Mononuclear cell (primary cell): ENCODE measurements at regions not wholly inside any gene's neighbourhood (a gene's known extent, or its start where the extent isn't known, plus 50 kb on each side); places are given as distances from the start of the nearest gene placed in this dataset.
"Not testable (repeated sequence)": the region's sequence is repeated elsewhere in the genome, so short reads cannot be mapped to it uniquely, and the experiment has no call there.

ENCODE experiments used
- H3K27me3 ChIP-seq: 2 replicates; pipeline ENCODE4 v1.6.0; 2011; ENCODE audit warnings: low read length, control low read depth; ENCODE audit not compliant: insufficient read depth
- H3K4me1 ChIP-seq: 2 replicates; pipeline ENCODE4 v1.5.1; 2011; ENCODE audit warnings: mild to moderate bottlenecking, low read length, control low read depth; ENCODE audit not compliant: insufficient read depth
- H3K4me3 ChIP-seq: 2 replicates; pipeline ENCODE4 v1.5.1; 2011; ENCODE audit warnings: mild to moderate bottlenecking, low read length, moderate library complexity
- H3K9me3 ChIP-seq: 2 replicates; pipeline ENCODE4 v1.5.1; 2011; ENCODE audit warnings: low read depth, mild to moderate bottlenecking, control low read depth, low read length

- H3K9me3 ChIP-seq, H3K4me1 ChIP-seq, H3K4me3 ChIP-seq, H3K27me3 ChIP-seq: not testable (repeated sequence)
Observed at GRCh38 chr2:89236832-89237450, 545.5 kb downstream of the RPIA start.

GRCh38 chr2:89237783-89238182, 546.3 kb downstream of the RPIA start:
- not testable (repeated sequence) for H3K27me3 ChIP-seq, H3K4me1 ChIP-seq, H3K9me3 ChIP-seq, H3K4me3 ChIP-seq

- not testable (repeated sequence) for H3K9me3 ChIP-seq, H3K27me3 ChIP-seq, H3K4me1 ChIP-seq, H3K4me3 ChIP-seq
Observed at GRCh38 chr2:89243114-89243700, 551.7 kb downstream of the RPIA start.

GRCh38 chr2:89244407-89244806, 552.9 kb downstream of the RPIA start:
- H3K4me1 ChIP-seq, H3K4me3 ChIP-seq, H3K27me3 ChIP-seq, H3K9me3 ChIP-seq: not testable (repeated sequence)

- not testable (repeated sequence) for H3K4me3 ChIP-seq, H3K9me3 ChIP-seq, H3K4me1 ChIP-seq, H3K27me3 ChIP-seq
Observed at GRCh38 chr2:89245478-89245877, 554.0 kb downstream of the RPIA start.

- not testable (repeated sequence) for H3K9me3 ChIP-seq, H3K27me3 ChIP-seq, H3K4me1 ChIP-seq, H3K4me3 ChIP-seq
Observed at GRCh38 chr2:89246027-89246426, 554.6 kb downstream of the RPIA start.

- H3K4me3 ChIP-seq, H3K4me1 ChIP-seq, H3K27me3 ChIP-seq, H3K9me3 ChIP-seq: not testable (repeated sequence)
Observed at GRCh38 chr2:89246620-89247019, 555.1 kb downstream of the RPIA start.

- not testable (repeated sequence) for H3K4me1 ChIP-seq, H3K4me3 ChIP-seq, H3K27me3 ChIP-seq, H3K9me3 ChIP-seq
Observed at GRCh38 chr2:89255013-89255412, 563.5 kb downstream of the RPIA start.

- H3K27me3 ChIP-seq, H3K9me3 ChIP-seq, H3K4me1 ChIP-seq, H3K4me3 ChIP-seq: not testable (repeated sequence)
Observed at GRCh38 chr2:89273443-89273842, 582.0 kb downstream of the RPIA start.

GRCh38 chr2:89280536-89280935, 589.1 kb downstream of the RPIA start:
- H3K4me3 ChIP-seq, H3K9me3 ChIP-seq, H3K4me1 ChIP-seq, H3K27me3 ChIP-seq: not testable (repeated sequence)

GRCh38 chr2:89286448-89287080, 595.1 kb downstream of the RPIA start:
- H3K27me3 ChIP-seq, H3K9me3 ChIP-seq, H3K4me3 ChIP-seq, H3K4me1 ChIP-seq: not testable (repeated sequence)

GRCh38 chr2:89287084-89287483, 595.6 kb downstream of the RPIA start:
- not testable (repeated sequence) for H3K9me3 ChIP-seq, H3K4me3 ChIP-seq, H3K27me3 ChIP-seq, H3K4me1 ChIP-seq

GRCh38 chr2:89291717-89292298, 600.3 kb downstream of the RPIA start:
- H3K27me3 ChIP-seq, H3K4me1 ChIP-seq, H3K4me3 ChIP-seq, H3K9me3 ChIP-seq: not testable (repeated sequence)

GRCh38 chr2:89293399-89293798, 601.9 kb downstream of the RPIA start:
- not testable (repeated sequence) for H3K4me1 ChIP-seq, H3K4me3 ChIP-seq, H3K27me3 ChIP-seq, H3K9me3 ChIP-seq

GRCh38 chr2:89294335-89294734, 602.9 kb downstream of the RPIA start:
- H3K4me1 ChIP-seq = not testable (repeated sequence)

GRCh38 chr2:89296820-89297398, 605.4 kb downstream of the RPIA start:
- not testable (repeated sequence) for H3K9me3 ChIP-seq, H3K4me1 ChIP-seq, H3K4me3 ChIP-seq, H3K27me3 ChIP-seq

More at GRCh38 chr2:89294335-89294734, 602.9 kb downstream of the RPIA start:
- not testable (repeated sequence) for H3K9me3 ChIP-seq, H3K27me3 ChIP-seq, H3K4me3 ChIP-seq
